Muscle layer of colon (tissue), 2 donors: ENCODE measurements at regions not wholly inside any gene's neighbourhood (a gene's known extent, or its start where the extent isn't known, plus 50 kb on each side); places are given as distances from the start of the nearest gene placed in this dataset.

ENCODE experiments used
- H3K27ac ChIP-seq: one replicate; pipeline ENCODE4 v1.7.0; 2013; ENCODE audit warnings: low read depth, mild to moderate bottlenecking, low read length, moderate library complexity
- H3K27me3 ChIP-seq, 2 donors: one replicate each; pipeline ENCODE4 v1.7.0; 2013; ENCODE audit warnings: low read length in 2 of 2, mild to moderate bottlenecking in 2 of 2; ENCODE audit not compliant: insufficient read depth in 2 of 2, control insufficient read depth in 1 of 2
- H3K36me3 ChIP-seq: one replicate; pipeline ENCODE4 v1.7.0; 2013; ENCODE audit warnings: mild to moderate bottlenecking, low read length; ENCODE audit not compliant: insufficient read depth
- H3K4me1 ChIP-seq: one replicate; pipeline ENCODE4 v1.7.0; 2013; ENCODE audit warnings: mild to moderate bottlenecking, low read length; ENCODE audit not compliant: insufficient read depth
- H3K4me3 ChIP-seq, 2 donors: one replicate each; pipeline ENCODE4 v1.7.0; 2013; ENCODE audit warnings: low read length in 2 of 2, low read depth in 1 of 2, mild to moderate bottlenecking in 1 of 2, moderate library complexity in 1 of 2
- H3K9ac ChIP-seq: one replicate; pipeline ENCODE4 v1.7.0; 2013; ENCODE audit warnings: low read length
- H3K9me3 ChIP-seq: one replicate; pipeline ENCODE4 v1.7.0; 2013; ENCODE audit warnings: mild to moderate bottlenecking, low read length
- donor health status: abdominal sarcoma.
- donor health status: Adenocarcinoma of cecum.

- Histone ChIP-seq H3K4me3 (no peak overlapping the region), H3K27me3 (no peaks in the 10 kb centered on the region), H3K27ac (no peak overlapping the region), H3K4me1 (peaks cover 21% of the 10 kb centered on the region), H3K9ac (no peak overlapping the region), H3K36me3 (no peaks in the 10 kb centered on the region), H3K9me3 (peaks cover 4% of the 10 kb centered on the region)
These were observed 119.7 kb upstream of the FAM3C start for GRCh38 chr7:121515630-121516401.

DNA sequence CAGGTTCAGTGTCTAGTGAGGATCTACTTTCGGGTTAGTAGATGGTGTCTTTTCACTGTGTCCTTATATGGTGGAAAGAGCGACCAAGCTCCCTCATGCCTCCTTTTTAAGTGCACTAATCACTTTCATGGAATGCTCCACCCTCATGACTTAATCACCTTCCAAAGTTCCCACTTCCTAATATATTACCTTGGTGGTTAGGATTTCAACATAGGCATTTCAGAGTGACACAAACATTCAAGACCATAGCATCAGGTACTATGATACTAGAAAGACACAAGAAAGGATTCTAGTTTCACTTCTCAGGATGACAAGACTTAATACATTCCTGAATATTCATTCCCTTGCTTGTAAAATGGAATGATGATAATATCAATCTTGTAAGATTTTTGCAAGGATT is 119.1 kb upstream of the FAM3C start:
- no peak overlapping the region for H3K27ac ChIP-seq
- no peak overlapping the region for H3K4me3 ChIP-seq

DNA sequence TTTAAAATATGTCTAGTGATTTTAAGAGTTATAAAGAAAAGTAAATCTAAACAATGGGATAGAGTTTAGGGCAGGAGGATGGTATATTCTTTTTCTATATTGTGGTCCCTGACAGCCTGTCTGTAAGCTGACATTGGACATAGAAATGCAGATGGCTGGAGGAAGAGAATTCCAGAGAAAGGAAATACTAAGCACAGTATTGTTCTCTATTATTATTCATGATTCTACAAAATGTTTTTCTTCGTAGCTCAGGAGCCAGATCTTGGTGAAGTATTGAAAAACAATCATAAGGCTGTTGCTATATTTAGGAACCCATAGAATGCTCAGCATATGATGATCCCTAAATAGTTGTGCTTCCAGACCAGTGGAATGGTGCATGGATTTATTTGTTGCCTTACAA is 117.0 kb upstream of the FAM3C start:
- Histone ChIP-seq H3K27ac (no peak overlapping the region), H3K36me3 (no peaks in the 10 kb centered on the region), H3K4me1 (peaks cover 6% of the 10 kb centered on the region), H3K4me3 (no peak overlapping the region), H3K9ac (no peak overlapping the region), H3K27me3 (no peaks in the 10 kb centered on the region), H3K9me3 (peaks cover 4% of the 10 kb centered on the region)

More for the DNA sequence above, 119.1 kb upstream of the FAM3C start:
- Histone ChIP-seq H3K9me3 (peaks cover 4% of the 10 kb centered on the region), H3K9ac (no peak overlapping the region), H3K4me1 (peaks cover 15% of the 10 kb centered on the region), H3K27me3 (no peaks in the 10 kb centered on the region), H3K36me3 (no peaks in the 10 kb centered on the region)

GRCh38 chr7:121510858-121511482 is 114.9 kb upstream of the FAM3C start:
- no peaks in the 10 kb centered on the region for H3K36me3 ChIP-seq
- no peaks in the 10 kb centered on the region for H3K27me3 ChIP-seq
- H3K4me1 ChIP-seq: no peaks in the 10 kb centered on the region
- peaks cover 4% of the 10 kb centered on the region for H3K9me3 ChIP-seq
- H3K4me3 ChIP-seq: no peak overlapping the region
- H3K27ac ChIP-seq: no peak overlapping the region
- no peak overlapping the region for H3K9ac ChIP-seq

DNA sequence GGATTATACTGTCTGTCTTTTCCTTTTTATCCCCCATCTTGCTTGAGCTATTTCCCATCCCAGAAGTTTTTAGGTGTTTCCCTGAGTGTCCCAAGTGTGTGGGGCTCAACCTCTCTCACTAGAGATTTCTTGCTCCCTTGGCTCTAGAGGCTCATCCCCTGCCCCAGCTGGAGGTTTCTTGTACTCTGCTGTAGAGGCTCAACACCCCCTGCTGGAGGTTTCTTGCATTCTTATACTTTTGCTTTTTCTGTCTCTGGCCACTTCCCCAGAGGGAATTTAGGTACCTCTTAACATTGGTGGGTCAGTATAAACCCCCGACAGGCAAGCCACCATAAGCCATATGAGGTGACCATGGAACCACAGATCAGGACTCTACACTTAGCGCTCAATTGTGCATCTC is 114.2 kb upstream of the FAM3C start:
- H3K9ac ChIP-seq: no peak overlapping the region
- H3K9me3 ChIP-seq: peaks cover 4% of the 10 kb centered on the region
- H3K27ac ChIP-seq: no peak overlapping the region
- no peaks in the 10 kb centered on the region for H3K4me1 ChIP-seq
- no peaks in the 10 kb centered on the region for H3K36me3 ChIP-seq
- H3K4me3 ChIP-seq: no peak overlapping the region
- H3K27me3 ChIP-seq: no peaks in the 10 kb centered on the region

DNA sequence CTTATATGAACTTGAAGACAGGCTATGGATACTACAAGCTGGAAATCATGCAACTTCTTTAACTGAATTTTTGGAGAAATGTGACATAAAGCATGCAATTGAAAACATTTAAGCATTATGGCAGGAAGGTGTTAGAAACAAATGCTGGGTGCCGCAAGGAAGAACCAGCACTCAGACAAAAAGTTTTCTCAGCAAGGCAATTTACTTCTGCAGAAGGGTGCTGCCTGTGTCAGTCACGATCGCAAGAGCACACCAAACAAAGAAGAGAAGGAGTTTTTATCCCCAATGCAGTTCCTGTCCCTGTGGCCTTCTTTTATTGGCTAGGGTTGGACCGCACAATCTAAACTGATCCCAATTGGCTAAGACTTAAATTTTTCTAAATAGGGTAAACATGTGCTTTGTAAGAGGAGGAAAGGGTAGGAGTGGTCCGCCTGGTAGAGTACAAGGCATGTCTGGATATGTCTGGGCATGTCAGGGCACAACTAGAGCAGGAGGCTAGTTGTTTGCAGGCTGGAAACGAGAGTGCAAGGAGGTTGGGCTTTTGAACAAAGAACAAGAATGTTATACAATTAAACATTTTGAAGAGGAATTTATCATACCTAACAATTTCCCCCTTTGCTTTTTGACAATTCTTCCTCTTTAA is 109.6 kb upstream of the FAM3C start:
- Histone ChIP-seq H3K4me3 (no peak overlapping the region), H3K9ac (no peak overlapping the region), H3K27me3 (no peaks in the 10 kb centered on the region), H3K36me3 (no peaks in the 10 kb centered on the region), H3K9me3 (no peaks in the 10 kb centered on the region), H3K4me1 (no peaks in the 10 kb centered on the region), H3K27ac (no peak overlapping the region)

- no peaks in the 10 kb centered on the region for H3K4me1 ChIP-seq
- H3K27ac ChIP-seq: no peak overlapping the region
- H3K36me3 ChIP-seq: no peaks in the 10 kb centered on the region
- no peak overlapping the region for H3K9ac ChIP-seq
- no peak overlapping the region for H3K4me3 ChIP-seq
- H3K9me3 ChIP-seq: no peaks in the 10 kb centered on the region
- H3K27me3 ChIP-seq: no peaks in the 10 kb centered on the region
These were observed 108.9 kb upstream of the FAM3C start for GRCh38 chr7:121505021-121505420.

DNA sequence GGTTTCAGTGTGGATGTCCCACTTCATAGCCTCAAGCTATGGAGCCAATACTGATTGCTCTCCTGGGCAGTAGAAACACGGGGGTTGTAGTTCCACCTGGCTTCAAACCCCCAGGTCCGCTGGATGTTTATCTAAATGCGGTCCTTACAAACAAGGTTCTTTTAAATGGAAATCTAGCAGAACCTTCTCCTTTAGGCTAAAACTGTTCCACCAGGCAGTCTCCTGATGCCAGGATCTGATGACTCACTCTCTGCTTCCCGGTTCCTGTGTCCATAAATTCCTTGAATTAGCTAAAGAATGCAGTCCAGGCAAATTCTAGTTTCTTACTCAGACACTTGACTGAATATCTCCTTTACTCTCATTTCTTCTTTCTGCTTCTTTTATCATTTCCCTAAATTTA is 108.4 kb upstream of the FAM3C start:
- Histone ChIP-seq H3K27me3 (no peaks in the 10 kb centered on the region), H3K9me3 (no peaks in the 10 kb centered on the region), H3K36me3 (no peaks in the 10 kb centered on the region), H3K9ac (no peak overlapping the region), H3K27ac (no peak overlapping the region), H3K4me1 (no peaks in the 10 kb centered on the region), H3K4me3 (no peak overlapping the region)

DNA sequence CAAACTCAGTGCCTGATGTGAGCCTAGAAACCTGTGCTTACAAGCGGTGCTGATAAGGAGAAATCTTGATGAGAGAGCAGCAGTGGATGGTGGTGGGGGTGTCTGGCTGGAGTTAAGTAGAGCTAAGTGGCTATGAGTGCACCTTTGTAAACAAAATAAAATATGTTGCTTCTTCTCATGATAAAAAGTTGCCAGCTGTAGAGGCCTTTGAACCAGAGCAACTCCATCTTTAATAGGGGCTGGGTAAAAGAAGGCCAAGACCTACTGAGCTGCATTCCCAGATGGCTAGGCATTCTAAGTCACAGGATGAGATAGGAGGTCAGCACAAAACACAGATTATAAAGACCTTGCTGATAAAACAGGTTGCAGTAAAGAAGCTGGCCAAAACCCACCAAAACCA is 107.6 kb upstream of the FAM3C start:
- Histone ChIP-seq H3K4me1 (no peaks in the 10 kb centered on the region), H3K36me3 (no peaks in the 10 kb centered on the region), H3K4me3 (no peak overlapping the region), H3K9me3 (no peaks in the 10 kb centered on the region), H3K27me3 (no peaks in the 10 kb centered on the region), H3K27ac (no peak overlapping the region), H3K9ac (no peak overlapping the region)

DNA sequence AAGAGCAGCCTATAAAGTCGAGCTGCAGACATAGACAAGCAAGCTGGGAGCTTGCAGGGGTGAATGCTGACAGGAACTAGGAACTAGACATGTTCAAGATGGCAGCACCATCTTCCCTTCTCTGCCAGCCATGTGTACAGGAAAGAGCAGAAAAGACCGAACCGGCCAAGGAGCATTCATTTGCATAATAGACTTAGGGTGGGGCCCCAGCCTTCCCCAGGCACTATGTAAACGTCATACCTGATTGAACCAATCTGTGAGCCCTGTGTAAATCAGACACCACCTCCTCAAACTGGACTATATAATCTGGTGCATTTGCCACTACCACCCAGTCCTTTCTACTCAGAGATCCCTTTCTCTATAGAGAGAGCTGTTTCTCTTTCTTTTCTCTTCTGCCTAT is 106.9 kb upstream of the FAM3C start:
- H3K36me3 ChIP-seq: no peaks in the 10 kb centered on the region
- no peak overlapping the region for H3K4me3 ChIP-seq
- no peak overlapping the region for H3K9ac ChIP-seq
- H3K9me3 ChIP-seq: no peaks in the 10 kb centered on the region
- H3K27ac ChIP-seq: no peak overlapping the region
- no peaks in the 10 kb centered on the region for H3K27me3 ChIP-seq
- no peaks in the 10 kb centered on the region for H3K4me1 ChIP-seq

GRCh38 chr7:121501566-121501965 is 105.5 kb upstream of the FAM3C start:
- no peaks in the 10 kb centered on the region for H3K4me1 ChIP-seq
- no peaks in the 10 kb centered on the region for H3K27me3 ChIP-seq
- no peaks in the 10 kb centered on the region for H3K9me3 ChIP-seq
- H3K36me3 ChIP-seq: no peaks in the 10 kb centered on the region
- no peak overlapping the region for H3K27ac ChIP-seq
- no peak overlapping the region for H3K9ac ChIP-seq
- no peak overlapping the region for H3K4me3 ChIP-seq
